IMR-90 (cell line): ENCODE measurements at regions not wholly inside any gene's neighbourhood (a gene's known extent, or its start where the extent isn't known, plus 50 kb on each side); places are given as distances from the start of the nearest gene placed in this dataset.

ENCODE experiments used
- ATAC-seq: fragments of 200-7000 bp; cut with Tn5 transposase; 2 replicates; pipeline ENCODE4 v1.9.1; 2020; ENCODE audit warnings: low read depth, mild to moderate bottlenecking, moderate library complexity
- BruUV-seq: library from RNA; stranded (reverse); fragments of 400-500 nt; replicated peaks from 2 replicates; lab custom pipeline; 2021; lab: Mats Ljungman, UMichigan
- CTCF ChIA-PET: fragments of 300-600 bp; formaldehyde crosslinking; extraction: SDS; loops from one replicate; lab custom pipeline; 2021; ENCODE audit warnings: antibody characterized with exemption; lab: Yijun Ruan, JAX
- POLR2A ChIA-PET: fragments of 300-600 bp; sonication (Branson Sonifier 250); formaldehyde crosslinking; loops from one replicate; lab custom pipeline; 2022; ENCODE audit warnings: antibody characterized with exemption; ENCODE audit not compliant: unreplicated experiment; lab: Charles Lee
- DNase-seq: peaks from one replicate; pipeline ENCODE4 v3.0.0; 2013
- H2AFZ ChIP-seq: replicated peaks from 2 replicates; pipeline ENCODE3; 2013; ENCODE audit warnings: low read length, mild to moderate bottlenecking; ENCODE audit not compliant: poor library complexity
- H2AK5ac ChIP-seq: 2 replicates; pipeline ENCODE4 v1.6.1; 2013; ENCODE audit warnings: low read depth, low read length, inconsistent platforms
- H2AK9ac ChIP-seq: replicated peaks from 2 replicates; pipeline ENCODE3; 2013; ENCODE audit warnings: mild to moderate bottlenecking, low read depth, low read length, moderate library complexity; ENCODE audit not compliant: poor library complexity
- H2BK120ac ChIP-seq: 2 replicates; pipeline ENCODE4 v1.6.1; 2013; ENCODE audit warnings: low read depth, low read length, inconsistent platforms
- H2BK15ac ChIP-seq: 3 replicates; pipeline ENCODE4 v1.6.1; 2013; ENCODE audit warnings: low read depth, low read length, inconsistent platforms
- H2BK20ac ChIP-seq: 2 replicates; pipeline ENCODE4 v1.6.1; 2013; ENCODE audit warnings: low read depth, mild to moderate bottlenecking, inconsistent platforms, low read length, moderate library complexity
- H2BK5ac ChIP-seq: 2 replicates; pipeline ENCODE4 v1.6.1; 2013; ENCODE audit warnings: mild to moderate bottlenecking, low read depth, low read length, inconsistent platforms; ENCODE audit not compliant: poor library complexity, severe bottlenecking
- H3K14ac ChIP-seq: replicated peaks from 2 replicates; pipeline ENCODE4 v1.6.1; 2013; ENCODE audit warnings: low read depth, low read length, inconsistent platforms
- H3K18ac ChIP-seq: 2 replicates; pipeline ENCODE4 v1.6.1; 2013; ENCODE audit warnings: low read depth, low read length, control low read depth
- H3K23ac ChIP-seq: 2 replicates; pipeline ENCODE4 v1.6.1; 2013; ENCODE audit warnings: low read depth, low read length, inconsistent platforms
- H3K27ac ChIP-seq: 2 replicates; pipeline ENCODE4 v1.5.1; 2013; ENCODE audit warnings: mild to moderate bottlenecking, control low read depth, low read length; ENCODE audit not compliant: insufficient read depth
- H3K27me3 ChIP-seq: 2 replicates; pipeline ENCODE4 v1.6.1; 2013; ENCODE audit warnings: low read length; ENCODE audit not compliant: control insufficient read depth, insufficient read depth
- H3K36me3 ChIP-seq: 2 replicates; pipeline ENCODE4 v1.6.1; 2013; ENCODE audit warnings: low read length, mixed read lengths; ENCODE audit not compliant: control insufficient read depth, insufficient read depth
- H3K4ac ChIP-seq: 2 replicates; pipeline ENCODE4 v1.6.1; 2013; ENCODE audit warnings: low read depth, low read length, inconsistent platforms
- H3K4me1 ChIP-seq: 2 replicates; pipeline ENCODE4 v1.6.1; 2013; ENCODE audit warnings: low read length, mixed read lengths; ENCODE audit not compliant: control insufficient read depth, insufficient read depth
- H3K4me2 ChIP-seq: 2 replicates; pipeline ENCODE4 v1.6.1; 2013; ENCODE audit warnings: low read depth, mild to moderate bottlenecking, control low read depth, low read length, moderate library complexity
- H3K4me3 ChIP-seq: 2 replicates; pipeline ENCODE4 v1.5.1; 2013; ENCODE audit warnings: low read depth, mild to moderate bottlenecking, control low read depth, low read length, moderate library complexity; ENCODE audit not compliant: insufficient read depth
- H3K56ac ChIP-seq: 2 replicates; pipeline ENCODE4 v1.6.1; 2013; ENCODE audit warnings: low read length, inconsistent platforms; ENCODE audit not compliant: insufficient read depth; ENCODE audit errors: extremely low read depth
- H3K79me1 ChIP-seq, 2 experiments: 2 replicates each; pipeline ENCODE4 v1.6.1; 2013; ENCODE audit warnings: low read length in 2 of 2, inconsistent platforms in 1 of 2, low read depth in 1 of 2
- H3K9ac ChIP-seq: 2 replicates; pipeline ENCODE4 v1.6.1; 2013; ENCODE audit warnings: low read depth, low read length, control low read depth
- H3K9me1 ChIP-seq: 2 replicates; pipeline ENCODE4 v1.6.1; 2013; ENCODE audit warnings: low read length, inconsistent platforms; ENCODE audit not compliant: insufficient read depth
- H3K9me3 ChIP-seq: 2 replicates; pipeline ENCODE4 v1.6.1; 2013; ENCODE audit warnings: low read length; ENCODE audit not compliant: control insufficient read depth, insufficient read depth
- H4K20me1 ChIP-seq: 2 replicates; pipeline ENCODE4 v1.6.1; 2013; ENCODE audit warnings: low read length, inconsistent platforms; ENCODE audit not compliant: insufficient read depth
- H4K5ac ChIP-seq: 2 replicates; pipeline ENCODE4 v1.6.1; 2013; ENCODE audit warnings: mild to moderate bottlenecking, low read depth, low read length, control low read depth
- H4K8ac ChIP-seq, 2 experiments: 2 replicates each; pipeline ENCODE4 v1.6.1; 2013; ENCODE audit warnings: low read depth in 2 of 2, low read length in 2 of 2, control low read depth in 1 of 2, inconsistent platforms in 1 of 2
- H4K91ac ChIP-seq: 2 replicates; pipeline ENCODE4 v1.6.1; 2013; ENCODE audit warnings: low read depth, low read length, inconsistent platforms; ENCODE audit not compliant: insufficient read depth
- BHLHE40 ChIP-seq: fragments of 150-350 bp; IDR thresholded peaks from 2 replicates; pipeline ENCODE4 v1.6.1; 2016; ENCODE audit warnings: mild to moderate bottlenecking, low read depth, low read length
- CEBPB ChIP-seq: IDR thresholded peaks from 2 replicates; pipeline ENCODE4 v1.6.1; 2012; ENCODE audit warnings: low read depth, low read length, improper control_type of control experiment
- CHD1 ChIP-seq: IDR thresholded peaks from 2 replicates; pipeline ENCODE4 v1.6.1; 2012; ENCODE audit warnings: low read depth, low read length, improper control_type of control experiment
- CTCF ChIP-seq: conservative IDR thresholded peaks from 2 replicates; pipeline ENCODE4 v1.5.1; 2012; ENCODE audit warnings: mild to moderate bottlenecking, low read depth, low read length, improper control_type of control experiment
- ELK1 ChIP-seq: fragments of 150-350 bp; IDR thresholded peaks from 2 replicates; pipeline ENCODE4 v1.6.1; 2016; ENCODE audit warnings: low read depth, mild to moderate bottlenecking, low read length, moderate library complexity, borderline replicate concordance
- FOS ChIP-seq: fragments of 150-350 bp; IDR thresholded peaks from 2 replicates; pipeline ENCODE4 v1.6.1; 2016; ENCODE audit warnings: low read depth, low read length
- MAFK ChIP-seq: IDR thresholded peaks from 2 replicates; pipeline ENCODE4 v1.6.1; 2012; ENCODE audit warnings: low read depth, low read length, improper control_type of control experiment
- MAZ ChIP-seq: IDR thresholded peaks from 2 replicates; pipeline ENCODE4 v1.6.1; 2012; ENCODE audit warnings: low read depth, mild to moderate bottlenecking, low read length, improper control_type of control experiment, moderate library complexity, borderline replicate concordance
- MXI1 ChIP-seq: IDR thresholded peaks from 2 replicates; pipeline ENCODE4 v1.6.1; 2012; ENCODE audit warnings: low read depth, mild to moderate bottlenecking, low read length, moderate library complexity, borderline replicate concordance
- NFE2L2 ChIP-seq: fragments of 150-350 bp; IDR thresholded peaks from 2 replicates; pipeline ENCODE4 v1.6.1; 2016; ENCODE audit warnings: low read depth, mild to moderate bottlenecking, low read length
- POLR2A ChIP-seq: IDR thresholded peaks from 2 replicates; pipeline ENCODE4 v1.6.1; 2012; ENCODE audit warnings: mild to moderate bottlenecking, low read depth, low read length
- RAD21 ChIP-seq: IDR thresholded peaks from 2 replicates; pipeline ENCODE4 v1.6.1; 2012; ENCODE audit warnings: low read length, improper control_type of control experiment
- RFX5 ChIP-seq: IDR thresholded peaks from 2 replicates; pipeline ENCODE4 v1.8.0; 2012; ENCODE audit warnings: low read depth, mild to moderate bottlenecking, low read length, moderate library complexity
- SMC3 ChIP-seq: fragments of 150-350 bp; IDR thresholded peaks from 2 replicates; pipeline ENCODE4 v1.6.1; 2016; ENCODE audit warnings: low read depth, mild to moderate bottlenecking, antibody characterized with exemption, low read length, moderate library complexity
- USF2 ChIP-seq: fragments of 150-350 bp; IDR thresholded peaks from 2 replicates; pipeline ENCODE4 v1.6.1; 2017; ENCODE audit warnings: mild to moderate bottlenecking, antibody characterized with exemption, low read length, low read depth
- WGBS, 2 experiments: methylation state at CpG; one replicate each; pipeline versions ENCODE4 v1.1.5 to v1.1.7; 2013; ENCODE audit warnings: missing lambda C conversion rate in 2 of 2; ENCODE audit not compliant: insufficient read length in 1 of 2; ENCODE audit errors: extremely low coverage in 2 of 2; 5-methylcytosine and 5-hydroxymethylcytosine counted together
- dilution Hi-C: fragments of 300-500 bp; cut with HindIII; formaldehyde crosslinking; loops from one replicate; pipeline ENCODE4 v1.14.3; 2018; ENCODE audit warnings: low sequenced_read_pairs; ENCODE audit not compliant: unreplicated experiment
- in situ Hi-C: fragments of 300-500 bp; cut with MboI; formaldehyde crosslinking; loops from 3 replicates; pipeline ENCODE4 v1.14.3; 2019; ENCODE audit warnings: low sequenced_read_pairs, inconsistent platforms, mixed read lengths
- intact Hi-C: fragments of 100-400 bp; cut with micrococcal nuclease; formaldehyde crosslinking; loops from 2 replicates; pipeline ENCODE4 v1.10.0; 2022

- H2AFZ ChIP-seq, result no peak overlapping the region
- H4K8ac ChIP-seq, result no peak overlapping the region
- no peak overlapping the region for H3K18ac ChIP-seq
- no peak overlapping the region for H3K14ac ChIP-seq
- no peak overlapping the region for H3K4ac ChIP-seq
- ChIA-PET POLR2A (no interaction called here), CTCF (interaction anchor here (0.7 kb wide), 1 partner anchor 212 kb away, joined by 4 read pairs; no protein-coding TSS in a partner anchor)
- DNase-seq (no peak), ATAC-seq (no peak)
- H3K23ac ChIP-seq, result no peak overlapping the region
- H2BK120ac ChIP-seq, result no peak overlapping the region
- no peak overlapping the region for H2AK9ac ChIP-seq
- no peaks in the 10 kb centered on the region for H3K4me1 ChIP-seq
- intact Hi-C loops (no loop called here), in situ Hi-C loops (loop anchor here (10.0 kb wide), 1 partner anchor 220 kb away; no protein-coding TSS in a partner anchor), dilution Hi-C loops (no loop called here)
- H4K20me1 ChIP-seq, result no peaks in the 10 kb centered on the region
- BruUV-seq, result no TSS peak
- H2BK5ac ChIP-seq, result no peak overlapping the region
- H3K36me3 ChIP-seq, result no peaks in the 10 kb centered on the region
- H3K79me1 ChIP-seq, result no peaks in the 10 kb centered on the region
- H3K9me1 ChIP-seq, result no peaks in the 10 kb centered on the region
- no peak overlapping the region for H2BK15ac ChIP-seq
- H3K4me3 ChIP-seq, result no peak overlapping the region
- no peaks in the 10 kb centered on the region for H3K9me3 ChIP-seq
- no peak overlapping the region for H2AK5ac ChIP-seq
- WGBS, 2 experiments, result no CpG with 5 or more reads among the region's 1 CpG
- no peak overlapping the region for H3K27ac ChIP-seq
- no peak overlapping the region for H3K56ac ChIP-seq
- H3K9ac ChIP-seq, result no peak overlapping the region
- no peak overlapping the region for H2BK20ac ChIP-seq
- H3K4me2 ChIP-seq, result no peak overlapping the region
- H4K91ac ChIP-seq, result no peak overlapping the region
- H3K27me3 ChIP-seq, result no peaks in the 10 kb centered on the region; the same call in 1 of the 2 replicates
- no peak overlapping the region for H4K5ac ChIP-seq
- TF ChIP-seq RAD21 (no peak), CEBPB (no peak), CHD1 (no peak), SMC3 (no peak), FOS (no peak), NFE2L2 (no peak), MAZ (no peak), POLR2A (no peak), USF2 (no peak), RFX5 (no peak), MXI1 (no peak), MAFK (no peak), CTCF (no peak), BHLHE40 (no peak), ELK1 (no peak)
Measured at GRCh38 chr10:59464483-59464882, 102.1 kb upstream of the FAM13C start.
